HEK293 (cell line): ENCODE measurements at regions not wholly inside any gene's neighbourhood (a gene's known extent, or its start where the extent isn't known, plus 50 kb on each side); places are given as distances from the start of the nearest gene placed in this dataset.

Experiments
- CTCF ChIP-seq: fragments of 450-650 bp; formaldehyde crosslinking; IDR thresholded peaks from 2 replicates; pipeline ENCODE4 v1.5.1; 2016; ENCODE audit warnings: missing biosample characterization, missing genetic modification characterization
- SP2 ChIP-seq: fragments of 450-650 bp; formaldehyde crosslinking; IDR thresholded peaks from 2 replicates; pipeline ENCODE4 v1.5.1; 2016; ENCODE audit warnings: missing biosample characterization, missing genetic modification characterization

- TF ChIP-seq CTCF (tag by site-specific recombination): no peak
- TF ChIP-seq SP2 (tag by site-specific recombination): no peak
Measured at GRCh38 chr13:65936249-65936648, 1293.9 kb downstream of the PCDH9 start.
